WTC11 (cell line): ENCODE measurements at regions not wholly inside any gene's neighbourhood (a gene's known extent, or its start where the extent isn't known, plus 50 kb on each side); places are given as distances from the start of the nearest gene placed in this dataset.

Experiments
- ATAC-seq: fragments of 200-7000 bp; cut with Tn5 transposase; 2 replicates; pipeline ENCODE4 v1.10.0; 2021; ENCODE audit warnings: mild to moderate bottlenecking, moderate library complexity
- CTCF ChIA-PET: fragments of 300-600 bp; sonication (Branson Sonifier 250); formaldehyde crosslinking; loops from one replicate; lab custom pipeline; 2021; ENCODE audit warnings: antibody characterized with exemption; lab: Charles Lee
- POLR2A ChIA-PET: fragments of 350-600 bp; sonication (Branson Sonifier 250); formaldehyde crosslinking; loops from one replicate; lab custom pipeline; 2021; ENCODE audit warnings: antibody characterized with exemption; lab: Charles Lee
- DNase-seq: peaks from one replicate; pipeline ENCODE4 v3.0.0; 2021; ENCODE audit warnings: low spot score
- H3K27ac Mint-ChIP-seq: 2 replicates; pipeline ENCODE4 v1.8.0; 2021; ENCODE audit warnings: mixed read lengths
- H3K27me3 Mint-ChIP-seq: 2 replicates; pipeline ENCODE4 v1.8.0; 2021; ENCODE audit warnings: low read depth, mild to moderate bottlenecking, moderate library complexity, mixed read lengths
- H3K36me3 Mint-ChIP-seq: 2 replicates; pipeline ENCODE4 v1.8.0; 2021; ENCODE audit warnings: mixed read lengths
- H3K4me1 Mint-ChIP-seq: 2 replicates; pipeline ENCODE4 v1.8.0; 2022; ENCODE audit warnings: mixed read lengths
- H3K4me3 Mint-ChIP-seq: 2 replicates; pipeline ENCODE4 v1.8.0; 2021; ENCODE audit warnings: mild to moderate bottlenecking, moderate library complexity, mixed read lengths
- H3K9me3 Mint-ChIP-seq: 2 replicates; pipeline ENCODE4 v1.8.0; 2021; ENCODE audit warnings: mixed read lengths
- AFF4 ChIP-seq: sonication (generic); formaldehyde crosslinking; IDR thresholded peaks from 2 replicates; pipeline ENCODE4 v1.8.1; 2023; ENCODE audit warnings: mild to moderate bottlenecking, missing genetic modification reagents, borderline replicate concordance
- E2F1 ChIP-seq: sonication (generic); formaldehyde crosslinking; IDR thresholded peaks from 2 replicates; pipeline ENCODE4 v1.8.0; 2022; ENCODE audit warnings: mild to moderate bottlenecking, missing genetic modification reagents
- ELF4 ChIP-seq: sonication (generic); formaldehyde crosslinking; IDR thresholded peaks from 2 replicates; pipeline ENCODE4 v1.8.1; 2022; ENCODE audit warnings: low read depth, mild to moderate bottlenecking, moderate library complexity, missing genetic modification reagents
- ESRRA ChIP-seq: sonication (generic); formaldehyde crosslinking; IDR thresholded peaks from 2 replicates; pipeline ENCODE4 v1.8.1; 2022; ENCODE audit warnings: mild to moderate bottlenecking, missing genetic modification reagents, borderline replicate concordance
- FOXJ3 ChIP-seq: sonication (generic); formaldehyde crosslinking; IDR thresholded peaks from 2 replicates; pipeline ENCODE4 v1.9.0; 2021; ENCODE audit warnings: missing genetic modification reagents, mild to moderate bottlenecking, borderline replicate concordance
- FOXP4 ChIP-seq: sonication (generic); formaldehyde crosslinking; IDR thresholded peaks from 2 replicates; pipeline ENCODE4 v1.8.0; 2022; ENCODE audit warnings: mild to moderate bottlenecking, missing genetic modification reagents
- IRF2 ChIP-seq: sonication (generic); formaldehyde crosslinking; IDR thresholded peaks from 2 replicates; pipeline ENCODE4 v1.8.0; 2022; ENCODE audit warnings: low read depth, missing genetic modification reagents, borderline replicate concordance
- JAZF1 ChIP-seq: fragments of 250-450 bp; sonication (Bioruptor Pico); IDR thresholded peaks from 2 replicates; pipeline ENCODE4 v1.9.0; 2021; ENCODE audit warnings: moderate library complexity, mild to moderate bottlenecking, inconsistent platforms
- MLX ChIP-seq: sonication (generic); formaldehyde crosslinking; IDR thresholded peaks from 2 replicates; pipeline ENCODE4 v1.8.1; 2023; ENCODE audit warnings: mild to moderate bottlenecking, missing genetic modification reagents, moderate library complexity
- MXD4 ChIP-seq: fragments of 250-450 bp; sonication (Bioruptor Pico); IDR thresholded peaks from 2 replicates; pipeline ENCODE4 v1.8.0; 2021; ENCODE audit warnings: mild to moderate bottlenecking, moderate library complexity, borderline replicate concordance
- MYBL2 ChIP-seq: sonication (generic); formaldehyde crosslinking; IDR thresholded peaks from 2 replicates; pipeline ENCODE4 v1.8.1; 2023; ENCODE audit warnings: mild to moderate bottlenecking, moderate library complexity, missing genetic modification reagents
- NFATC4 ChIP-seq: fragments of 250-450 bp; sonication (Bioruptor Pico); IDR thresholded peaks from 2 replicates; pipeline ENCODE4 v1.9.0; 2021; ENCODE audit warnings: mild to moderate bottlenecking
- NFYB ChIP-seq: sonication (generic); formaldehyde crosslinking; conservative IDR thresholded peaks from 2 replicates; pipeline ENCODE4 v1.8.0; 2022; ENCODE audit warnings: low read depth, missing genetic modification reagents
- NR2C2 ChIP-seq: sonication (generic); formaldehyde crosslinking; IDR thresholded peaks from 2 replicates; pipeline ENCODE4 v1.8.0; 2022; ENCODE audit warnings: mild to moderate bottlenecking, missing genetic modification reagents
- RORB ChIP-seq: fragments of 250-450 bp; sonication (Bioruptor Pico); IDR thresholded peaks from 2 replicates; pipeline ENCODE4 v1.9.0; 2021; ENCODE audit warnings: mild to moderate bottlenecking
- SMAD4 ChIP-seq: sonication (generic); formaldehyde crosslinking; IDR thresholded peaks from 2 replicates; pipeline ENCODE4 v1.8.0; 2022; ENCODE audit warnings: mild to moderate bottlenecking, missing genetic modification reagents
- ZBTB43 ChIP-seq: sonication (generic); formaldehyde crosslinking; IDR thresholded peaks from 2 replicates; pipeline ENCODE4 v1.8.1; 2023; ENCODE audit warnings: mild to moderate bottlenecking, missing genetic modification reagents
- ZMAT4 ChIP-seq: fragments of 250-450 bp; sonication (Bioruptor Pico); IDR thresholded peaks from 2 replicates; pipeline ENCODE4 v1.9.0; 2021; ENCODE audit warnings: mild to moderate bottlenecking
- ZNF425 ChIP-seq: fragments of 250-450 bp; sonication (Bioruptor Pico); conservative IDR thresholded peaks from 2 replicates; pipeline ENCODE4 v1.9.0; 2021; ENCODE audit warnings: mild to moderate bottlenecking

- TF ChIP-seq AFF4 (CRISPR knock-in tag) (no peak), MYBL2 (CRISPR knock-in tag) (no peak), IRF2 (CRISPR knock-in tag) (no peak), FOXP4 (CRISPR knock-in tag) (no peak), SMAD4 (CRISPR knock-in tag) (no peak), NFYB (CRISPR knock-in tag) (no peak), ESRRA (no peak), FOXJ3 (CRISPR knock-in tag) (no peak)
- TF ChIP-seq, all 79 proteins: peak for 0
Measured at GRCh38 chr10:117609796-117610170, 67.2 kb downstream of the EMX2 start (continued).

GRCh38 chr10:117610321-117610720, 67.8 kb downstream of the EMX2 start:
- Mint-ChIP-seq H3K4me1 (peaks cover 20% of the 10 kb centered on the region), H3K27me3 (no peaks in the 10 kb centered on the region; the same call in 1 of the 2 replicates), H3K4me3 (no peak overlapping the region), H3K9me3 (no peaks in the 10 kb centered on the region), H3K36me3 (no peaks in the 10 kb centered on the region), H3K27ac (no peak overlapping the region)
- TF ChIP-seq FOXJ3 (CRISPR knock-in tag) (no peak), ELF4 (CRISPR knock-in tag) (no peak), MLX (CRISPR knock-in tag) (no peak), E2F1 (CRISPR knock-in tag) (no peak), ZBTB43 (no peak), NR2C2 (no peak), MXD4 (CRISPR knock-in tag) (no peak), JAZF1 (no peak), RORB (CRISPR knock-in tag) (no peak), NFATC4 (CRISPR knock-in tag) (no peak), ESRRA (no peak), ZMAT4 (CRISPR knock-in tag) (no peak), MYBL2 (CRISPR knock-in tag) (no peak), ZNF425 (CRISPR knock-in tag) (no peak)
- ChIA-PET CTCF (no interaction called here), POLR2A (no interaction called here)
- DNase-seq (no peak), ATAC-seq (peak; percentile 80)
